ENCODE measurements at regions not wholly inside any gene's neighbourhood (a gene's known extent, or its start where the extent isn't known, plus 50 kb on each side); places are given as distances from the start of the nearest gene placed in this dataset.

- no peak for TF ChIP-seq TAF1 (IDR thresholded peaks at IDR 0.05; ENCODE audit: low read depth, low read length)
- TF ChIP-seq POLR2A (IDR thresholded peaks at IDR 0.05; ENCODE audit: low read depth, low read length) = no peak
These were observed 429.0 kb downstream of the LMO4 start for GRCh38 chr1:87757676-87758075.
